HCT116 (cell line): ENCODE measurements at regions not wholly inside any gene's neighbourhood (a gene's known extent, or its start where the extent isn't known, plus 50 kb on each side); places are given as distances from the start of the nearest gene placed in this dataset.

Experiments used
- ATAC-seq: fragments of 200-7000 bp; cut with Tn5 transposase; 2 replicates; pipeline ENCODE4 v1.9.1; 2020; ENCODE audit warnings: mild to moderate bottlenecking, moderate library complexity
- BruUV-seq: library from RNA; stranded (reverse); fragments of 400-500 nt; replicated peaks from 2 replicates; lab custom pipeline; 2021; lab: Mats Ljungman, UMichigan
- CTCF ChIA-PET: fragments of 300-600 bp; sonication (Branson Sonifier 250); formaldehyde crosslinking; loops from one replicate; lab custom pipeline; 2021; ENCODE audit warnings: antibody characterized with exemption; lab: Charles Lee
- POLR2A ChIA-PET: fragments of 300-600, 350-600 bp; sonication (Branson Sonifier 250); formaldehyde crosslinking; loops from one replicate; lab custom pipeline; 2021; ENCODE audit warnings: antibody characterized with exemption; lab: Charles Lee
- RAD21 ChIA-PET, 2 experiments: fragments of 300-600 bp; sonication (Branson Sonifier 250); formaldehyde crosslinking; loops; one replicate each; lab custom pipeline; 2023; ENCODE audit warnings: low total read pairs in 2 of 2; ENCODE audit not compliant: uncharacterized antibody in 2 of 2, unreplicated experiment in 2 of 2, low non-redundant PET in 1 of 2; lab: Charles Lee
- DNase-seq: peaks from one replicate; pipeline ENCODE4 v3.0.0-alpha.2; 2010; ENCODE audit warnings: low read depth, low spot score
- H2AFZ ChIP-seq: fragments of 200-600 bp; shearing (Covaris generic), sonication (generic); 2 replicates; pipeline ENCODE4 v1.6.1; 2017; ENCODE audit warnings: low read depth, mixed run types, mixed read lengths, antibody characterized with exemption, low read length; ENCODE audit not compliant: poor library complexity, severe bottlenecking
- H3K27ac ChIP-seq: 2 replicates; pipeline ENCODE4 v1.5.1; 2012; ENCODE audit warnings: low read depth, low read length
- H3K27me3 ChIP-seq: fragments of 200-600 bp; sonication (generic); 2 replicates; pipeline ENCODE4 v1.6.1; 2016; ENCODE audit warnings: mixed run types, low read length, mixed read lengths; ENCODE audit not compliant: insufficient read depth
- H3K36me3 ChIP-seq, 2 experiments: fragments of 200-500 bp in 1 of 2; fragments of 200-600 bp in 1 of 2; sonication (Bioruptor generic) in 1 of 2; sonication (generic) in 1 of 2; 2 replicates each; pipeline versions ENCODE4 v1.5.1 to v1.6.1; 2014 to 2016; ENCODE audit warnings: low read length in 2 of 2, inconsistent platforms in 1 of 2, mixed read lengths in 1 of 2, mixed run types in 1 of 2; ENCODE audit not compliant: insufficient read depth in 2 of 2, control insufficient read depth in 1 of 2
- H3K4me1 ChIP-seq, 2 experiments: fragments of 200-600 bp in 1 of 2; sonication (generic) in 1 of 2; 2 replicates each; pipeline versions ENCODE4 v1.5.1 to v1.6.1; 2012 to 2017; ENCODE audit warnings: low read length in 2 of 2, inconsistent platforms in 1 of 2, mild to moderate bottlenecking in 1 of 2, mixed read lengths in 1 of 2, mixed run types in 1 of 2, moderate library complexity in 1 of 2; ENCODE audit not compliant: insufficient read depth in 2 of 2, control insufficient read depth in 1 of 2
- H3K4me2 ChIP-seq: fragments of 200-600 bp; sonication (generic); 2 replicates; pipeline ENCODE4 v1.6.1; 2017; ENCODE audit warnings: mixed run types, low read length, mixed read lengths
- H3K4me3 ChIP-seq, 2 experiments: fragments of 200-600 bp in 1 of 2; sonication (generic) in 1 of 2; replicated peaks in 1 of 2; 2 replicates each; pipeline ENCODE4 v1.5.1; 2011 to 2016; ENCODE audit warnings: low read length in 2 of 2, control low read depth in 1 of 2, low read depth in 1 of 2, mild to moderate bottlenecking in 1 of 2, mixed read lengths in 1 of 2, mixed run types in 1 of 2
- H3K79me2 ChIP-seq: fragments of 200-600 bp; sonication (generic); 2 replicates; pipeline ENCODE4 v1.6.1; 2017; ENCODE audit warnings: mild to moderate bottlenecking, mixed run types, low read length, moderate library complexity, mixed read lengths; ENCODE audit not compliant: insufficient read depth
- H3K9ac ChIP-seq: fragments of 200-600 bp; sonication (generic); 2 replicates; pipeline ENCODE4 v1.6.1; 2016; ENCODE audit warnings: low read length, mixed read lengths
- H3K9me2 ChIP-seq: fragments of 200-600 bp; sonication (generic), shearing (Covaris generic); 2 replicates; pipeline ENCODE4 v1.6.1; 2017; ENCODE audit warnings: mixed run types, mild to moderate bottlenecking, moderate library complexity; ENCODE audit not compliant: insufficient read depth
- H3K9me3 ChIP-seq, 2 experiments: fragments of 200-500 bp in 1 of 2; fragments of 200-600 bp in 1 of 2; sonication (Bioruptor generic) in 1 of 2; sonication (generic) in 1 of 2; 2 replicates each; pipeline ENCODE4 v1.6.1; 2014 to 2017; ENCODE audit warnings: low read length in 2 of 2, mixed read lengths in 2 of 2, inconsistent platforms in 1 of 2, low read depth in 1 of 2, mild to moderate bottlenecking in 1 of 2, mixed run types in 1 of 2, moderate library complexity in 1 of 2; ENCODE audit not compliant: control insufficient read depth in 1 of 2, insufficient read depth in 1 of 2
- H4K20me1 ChIP-seq: fragments of 200-600 bp; sonication (generic), shearing (Covaris generic); 2 replicates; pipeline ENCODE4 v1.6.1; 2017; ENCODE audit warnings: mixed run types, mild to moderate bottlenecking, moderate library complexity; ENCODE audit not compliant: insufficient read depth
- CEBPB ChIP-seq: IDR thresholded peaks from 2 replicates; pipeline ENCODE4 v1.6.1; 2012; ENCODE audit warnings: low read depth
- CTCF ChIP-seq, 3 experiments: fragments of 200-600 bp in 1 of 3; sonication (generic) in 1 of 3; IDR thresholded peaks in 2 of 3; conservative IDR thresholded peaks in 1 of 3; 2 replicates each; pipeline ENCODE4 v1.5.1; 2012 to 2017; ENCODE audit warnings: low read depth in 2 of 3, low read length in 2 of 3, antibody characterized with exemption in 1 of 3, borderline replicate concordance in 1 of 3, control low read depth in 1 of 3, mild to moderate bottlenecking in 1 of 3, mixed read lengths in 1 of 3, mixed run types in 1 of 3, moderate library complexity in 1 of 3; ENCODE audit not compliant: insufficient read depth in 1 of 3
- EZH2 ChIP-seq: fragments of 200-600 bp; sonication (generic); IDR thresholded peaks from 2 replicates; pipeline ENCODE4 v1.6.1; 2017; ENCODE audit warnings: antibody characterized with exemption, mixed run types
- EZH2phosphoT487 ChIP-seq: fragments of 200-600 bp; IDR thresholded peaks from 2 replicates; pipeline ENCODE4 v1.6.1; 2018; ENCODE audit warnings: antibody characterized with exemption, borderline replicate concordance
- FOSL1 ChIP-seq: IDR thresholded peaks from 2 replicates; pipeline ENCODE4 v1.6.1; 2012; ENCODE audit warnings: low read depth
- JUND ChIP-seq: IDR thresholded peaks from 2 replicates; pipeline ENCODE4 v1.6.1; 2012
- POLR2AphosphoS5 ChIP-seq: IDR thresholded peaks from 2 replicates; pipeline ENCODE4 v1.6.1; 2011; ENCODE audit warnings: mild to moderate bottlenecking, low read depth, low read length, moderate library complexity
- SIN3A ChIP-seq: IDR thresholded peaks from 2 replicates; pipeline ENCODE4 v1.6.1; 2012; ENCODE audit warnings: low read depth
- SRF ChIP-seq: IDR thresholded peaks from 2 replicates; pipeline ENCODE4 v1.6.1; 2012; ENCODE audit warnings: low read depth
- ZBTB33 ChIP-seq: IDR thresholded peaks from 2 replicates; pipeline ENCODE4 v1.6.1; 2011; ENCODE audit warnings: mild to moderate bottlenecking, low read length, moderate library complexity; ENCODE audit not compliant: insufficient replicate concordance; ENCODE audit errors: extremely low read depth
- intact Hi-C: fragments of 100-400 bp; cut with micrococcal nuclease; formaldehyde crosslinking; loops from 2 replicates; pipeline ENCODE4 v1.10.0; 2022

GRCh38 chr11:19400296-19400695 lies 159.6 kb upstream of the E2F8 start:
- Histone ChIP-seq H3K9me3 (no peaks in the 10 kb centered on the region), H2AFZ (no peak overlapping the region), H3K4me3 (no peak overlapping the region), H3K27ac (no peak overlapping the region), H3K4me2 (no peak overlapping the region), H3K9me2 (no peaks in the 10 kb centered on the region), H3K79me2 (no peaks in the 10 kb centered on the region), H3K9ac (no peak overlapping the region), H4K20me1 (no peaks in the 10 kb centered on the region), H3K4me1 (no peaks in the 10 kb centered on the region), H3K36me3 (no peaks in the 10 kb centered on the region), H3K27me3 (peaks cover 34% of the 10 kb centered on the region; the same call in 1 of the 2 replicates)
- intact Hi-C loops = no loop called here
- ATAC-seq (no peak), DNase-seq (no peak)
- TF ChIP-seq ZBTB33 (no peak), CTCF (IDR thresholded peaks at IDR 0.05 in 2 of 3, conservative IDR thresholded peaks at IDR 0.05 in 1 of 3; ENCODE audit: borderline replicate concordance in 1 of 3, insufficient read depth in 1 of 3, low read depth in 2 of 3, low read length in 2 of 3) (no peak), POLR2AphosphoS5 (no peak), CEBPB (no peak), JUND (no peak), EZH2 (no peak), SIN3A (no peak), SRF (no peak), FOSL1 (no peak), EZH2phosphoT487 (no peak)
- ChIA-PET CTCF (no interaction called here), POLR2A (no interaction called here), RAD21 (no interaction called here)
- BruUV-seq = no TSS peak
